ENCODE measurements at regions not wholly inside any gene's neighbourhood (a gene's known extent, or its start where the extent isn't known, plus 50 kb on each side); places are given as distances from the start of the nearest gene placed in this dataset.
"Not testable (repeated sequence)": the region's sequence is repeated elsewhere in the genome, so short reads cannot be mapped to it uniquely, and the experiment has no call there.

- H3K27me3 ChIP-seq (replicated peaks): no peaks in the 10 kb centered on the region
These were observed 361.4 kb upstream of the POU5F2 start for GRCh38 chr5:94102849-94103248.

GRCh38 chr5:94097384-94097783 is 356.0 kb upstream of the POU5F2 start:
- in situ Hi-C loops (cut with HindIII; ENCODE audit: low pct_ligation_motif_present, low sequenced_read_pairs); H3K4me3 ChIP-seq (ENCODE audit: low read depth, low read length); H3K36me3 ChIP-seq (replicated peaks); DNase-seq; H3K27ac ChIP-seq; H3K27me3 ChIP-seq (replicated peaks): not testable (repeated sequence)

More at GRCh38 chr5:94102849-94103248, 361.4 kb upstream of the POU5F2 start:
- no peak for TF ChIP-seq CTCF (IDR thresholded peaks at IDR 0.05; ENCODE audit: low read depth, low read length, missing control alignments)
- DNase-seq: no peak
- in situ Hi-C loops (cut with HindIII; ENCODE audit: low pct_ligation_motif_present, low sequenced_read_pairs): no loop called here
- no peak overlapping the region for H3K27ac ChIP-seq
- no peak overlapping the region for H3K4me3 ChIP-seq (ENCODE audit: low read depth, low read length)
- no peaks in the 10 kb centered on the region for H3K36me3 ChIP-seq (replicated peaks)

- Histone ChIP-seq H3K27ac (no peak overlapping the region), H3K36me3 (replicated peaks) (no peaks in the 10 kb centered on the region), H3K4me3 (ENCODE audit: low read depth, low read length) (no peak overlapping the region), H3K27me3 (replicated peaks) (no peaks in the 10 kb centered on the region)
- no peak for DNase-seq
- in situ Hi-C loops (cut with HindIII; ENCODE audit: low pct_ligation_motif_present, low sequenced_read_pairs): no loop called here
- TF ChIP-seq CTCF (IDR thresholded peaks at IDR 0.05; ENCODE audit: low read depth, low read length, missing control alignments): no peak
These were observed 353.5 kb upstream of the POU5F2 start for GRCh38 chr5:94094793-94095441.

GRCh38 chr5:94093300-94093699 is 351.9 kb upstream of the POU5F2 start:
- no peaks in the 10 kb centered on the region for H3K27me3 ChIP-seq (replicated peaks)
- no peak for TF ChIP-seq CTCF (IDR thresholded peaks at IDR 0.05; ENCODE audit: low read depth, low read length, missing control alignments)
- in situ Hi-C loops (cut with HindIII; ENCODE audit: low pct_ligation_motif_present, low sequenced_read_pairs): no loop called here
- H3K4me3 ChIP-seq (ENCODE audit: low read depth, low read length): no peak overlapping the region
- DNase-seq: no peak
- H3K27ac ChIP-seq: no peak overlapping the region
- no peaks in the 10 kb centered on the region for H3K36me3 ChIP-seq (replicated peaks)

- in situ Hi-C loops (cut with HindIII; ENCODE audit: low pct_ligation_motif_present, low sequenced_read_pairs); H3K36me3 ChIP-seq (replicated peaks); H3K4me3 ChIP-seq (ENCODE audit: low read depth, low read length); H3K27ac ChIP-seq; H3K27me3 ChIP-seq (replicated peaks); DNase-seq: not testable (repeated sequence)
- peak; percentile 42 for TF ChIP-seq CTCF (IDR thresholded peaks at IDR 0.05; ENCODE audit: low read depth, low read length, missing control alignments)
These were observed 345.2 kb upstream of the POU5F2 start for GRCh38 chr5:94086635-94087034.

- no peak for DNase-seq
- no peak for TF ChIP-seq CTCF (IDR thresholded peaks at IDR 0.05; ENCODE audit: low read depth, low read length, missing control alignments)
- Histone ChIP-seq H3K4me3 (ENCODE audit: low read depth, low read length) (no peak overlapping the region), H3K36me3 (replicated peaks) (no peaks in the 10 kb centered on the region), H3K27ac (no peak overlapping the region), H3K27me3 (replicated peaks) (no peaks in the 10 kb centered on the region)
- in situ Hi-C loops (cut with HindIII; ENCODE audit: low pct_ligation_motif_present, low sequenced_read_pairs): no loop called here
These were observed 344.8 kb upstream of the POU5F2 start for GRCh38 chr5:94086194-94086593.

All from brain microvascular endothelial cell (primary cell).